GM20000 (cell line): ENCODE measurements at regions not wholly inside any gene's neighbourhood (a gene's known extent, or its start where the extent isn't known, plus 50 kb on each side); places are given as distances from the start of the nearest gene placed in this dataset.

Source experiments
- DNase-seq: peaks from one replicate; pipeline ENCODE4 v3.0.0; 2012; ENCODE audit warnings: low spot score
- TF ChIP-seq, protein P1 (sequence below): IDR thresholded peaks from 2 replicates; pipeline ENCODE4 v1.5.1; 2012; ENCODE audit warnings: mild to moderate bottlenecking, control low read depth; ENCODE audit errors: extremely low read depth, missing control alignments

DNA sequence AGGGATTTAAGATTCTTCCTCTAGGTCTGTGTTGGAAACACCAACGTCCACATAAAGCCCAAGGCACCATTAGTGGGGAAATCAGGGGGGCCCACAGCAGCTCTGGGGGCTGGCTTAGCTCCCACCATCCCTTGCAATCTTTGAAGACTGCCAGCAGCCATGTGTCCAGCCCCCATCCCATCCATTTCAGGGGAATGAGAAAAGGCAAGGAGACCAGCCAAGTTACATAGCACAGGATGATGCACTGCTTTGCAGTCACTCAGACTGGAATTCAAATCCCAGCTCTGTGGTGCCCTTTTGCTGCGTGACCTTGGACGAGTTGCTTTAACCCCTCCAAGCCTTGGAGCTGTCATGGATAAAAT lies 108.9 kb upstream of the ZMIZ1 start:
- no peak for DNase-seq
- TF ChIP-seq, protein P1, sequence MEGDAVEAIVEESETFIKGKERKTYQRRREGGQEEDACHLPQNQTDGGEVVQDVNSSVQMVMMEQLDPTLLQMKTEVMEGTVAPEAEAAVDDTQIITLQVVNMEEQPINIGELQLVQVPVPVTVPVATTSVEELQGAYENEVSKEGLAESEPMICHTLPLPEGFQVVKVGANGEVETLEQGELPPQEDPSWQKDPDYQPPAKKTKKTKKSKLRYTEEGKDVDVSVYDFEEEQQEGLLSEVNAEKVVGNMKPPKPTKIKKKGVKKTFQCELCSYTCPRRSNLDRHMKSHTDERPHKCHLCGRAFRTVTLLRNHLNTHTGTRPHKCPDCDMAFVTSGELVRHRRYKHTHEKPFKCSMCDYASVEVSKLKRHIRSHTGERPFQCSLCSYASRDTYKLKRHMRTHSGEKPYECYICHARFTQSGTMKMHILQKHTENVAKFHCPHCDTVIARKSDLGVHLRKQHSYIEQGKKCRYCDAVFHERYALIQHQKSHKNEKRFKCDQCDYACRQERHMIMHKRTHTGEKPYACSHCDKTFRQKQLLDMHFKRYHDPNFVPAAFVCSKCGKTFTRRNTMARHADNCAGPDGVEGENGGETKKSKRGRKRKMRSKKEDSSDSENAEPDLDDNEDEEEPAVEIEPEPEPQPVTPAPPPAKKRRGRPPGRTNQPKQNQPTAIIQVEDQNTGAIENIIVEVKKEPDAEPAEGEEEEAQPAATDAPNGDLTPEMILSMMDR, result no peak

GRCh38 chr10:78960316-78960800 lies 108.4 kb upstream of the ZMIZ1 start:
- DNase-seq, result no peak
- TF ChIP-seq, protein P1, result no peak

- TF ChIP-seq, protein P1, result no peak
- no peak for DNase-seq
These were observed 107.0 kb upstream of the ZMIZ1 start for GRCh38 chr10:78961760-78962159.

GRCh38 chr10:78963074-78964034 lies 105.4 kb upstream of the ZMIZ1 start:
- DNase-seq, result no peak
- TF ChIP-seq, protein P1, result no peak

DNA sequence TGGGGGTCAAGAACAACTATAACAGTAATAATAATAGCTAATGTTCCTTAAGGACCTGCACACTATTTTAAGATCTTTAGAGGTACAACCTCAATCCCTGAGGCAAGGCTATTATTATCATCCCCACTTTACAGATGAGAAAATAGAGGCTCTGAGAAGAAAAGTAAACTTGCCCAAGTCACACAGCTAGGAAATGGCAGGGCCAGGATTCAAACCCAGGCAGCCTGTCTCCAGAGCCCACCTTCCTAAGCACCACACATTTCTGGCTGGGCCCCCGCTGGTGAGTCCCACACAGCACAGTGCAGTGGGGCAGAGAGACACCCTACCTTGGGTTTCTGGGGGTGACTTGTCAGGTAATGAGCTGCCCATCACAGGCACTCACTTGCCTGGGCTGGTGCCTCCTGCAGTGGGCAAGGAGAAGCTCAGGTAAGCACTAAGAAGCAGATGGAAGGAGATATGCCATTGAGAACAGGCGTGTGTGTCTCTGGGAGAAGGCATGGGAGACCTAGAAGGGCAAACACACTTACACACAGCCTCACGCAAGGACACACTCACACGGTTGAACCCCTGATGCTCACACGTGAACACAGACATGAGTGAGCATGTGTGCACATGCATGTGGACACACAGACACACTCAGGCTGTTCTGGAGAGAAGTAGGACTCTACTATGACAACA lies 104.4 kb upstream of the ZMIZ1 start:
- no peak for DNase-seq
- TF ChIP-seq, protein P1, result no peak

- TF ChIP-seq, protein P1, result no peak
- no peak for DNase-seq
These were observed 103.7 kb upstream of the ZMIZ1 start for GRCh38 chr10:78964952-78965633.
